ENCODE measurements at regions not wholly inside any gene's neighbourhood (a gene's known extent, or its start where the extent isn't known, plus 50 kb on each side); places are given as distances from the start of the nearest gene placed in this dataset.

DNA sequence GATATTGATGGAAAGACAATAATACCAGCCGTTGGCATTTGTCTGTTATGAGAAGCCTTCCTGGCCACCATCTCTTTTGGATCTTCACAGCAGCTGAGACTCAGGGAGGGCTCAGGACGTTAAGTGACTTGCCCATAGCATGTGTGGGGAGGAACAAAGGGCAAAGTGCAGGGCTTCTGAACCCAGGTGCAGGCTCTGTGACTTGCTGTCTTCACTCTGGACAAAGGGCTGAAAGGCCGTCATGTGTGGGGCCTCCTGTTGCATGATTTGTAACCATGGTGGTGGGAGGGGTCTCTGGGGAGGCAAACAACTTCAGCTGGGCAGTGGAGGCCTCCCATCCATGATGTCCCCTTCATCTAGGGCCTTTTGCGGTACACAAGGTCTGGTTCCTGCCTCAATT is 65.5 kb upstream of the SIX2 start:
- H3K4me3 ChIP-seq = no peak overlapping the region
- no peaks in the 10 kb centered on the region for H3K9me3 ChIP-seq (ENCODE audit: low read depth, low read length)
- no peak for DNase-seq (ENCODE audit: low read depth, low spot score)
- no peak overlapping the region for H3K9ac ChIP-seq (ENCODE audit: insufficient read length)
- no peak overlapping the region for H3K27ac ChIP-seq
- TF ChIP-seq FOXP2 (optimal IDR thresholded peaks at IDR 0.05; ENCODE audit: control extremely low read depth, extremely low read length, insufficient read depth) (no peak), EZH2 (IDR thresholded peaks at IDR 0.05) (no peak), POLR2AphosphoS5 (IDR thresholded peaks at IDR 0.05; ENCODE audit: borderline replicate concordance, low read depth, low read length) (no peak)
- no peaks in the 10 kb centered on the region for H3K36me3 ChIP-seq (ENCODE audit: insufficient read depth, low read length)

DNA sequence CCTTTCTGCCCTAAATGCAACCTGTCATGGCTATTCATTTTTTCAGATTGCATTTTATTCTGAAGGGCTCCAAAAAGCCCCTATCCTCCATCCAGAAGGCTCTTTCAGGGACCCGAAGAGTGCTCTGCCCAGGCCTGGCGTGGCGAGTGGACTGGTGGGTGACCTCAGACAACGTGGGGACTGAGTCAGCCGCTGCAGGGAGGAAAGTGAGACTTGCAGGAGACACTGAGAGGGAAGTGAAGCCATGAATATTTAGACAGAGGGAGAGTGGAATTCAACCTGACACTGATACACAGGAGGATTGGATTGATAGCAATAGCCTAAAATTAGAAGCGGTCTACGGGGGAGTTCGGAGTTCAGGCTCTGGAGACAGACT is 63.6 kb upstream of the SIX2 start:
- Histone ChIP-seq H3K9ac (ENCODE audit: insufficient read length) (no peak overlapping the region), H3K27ac (no peak overlapping the region), H3K4me3 (no peak overlapping the region), H3K9me3 (ENCODE audit: low read depth, low read length) (no peaks in the 10 kb centered on the region), H3K36me3 (ENCODE audit: insufficient read depth, low read length) (no peaks in the 10 kb centered on the region)
- no peak for DNase-seq (ENCODE audit: low read depth, low spot score)
- TF ChIP-seq EZH2 (IDR thresholded peaks at IDR 0.05) = no peak
- no peak for TF ChIP-seq FOXP2 (optimal IDR thresholded peaks at IDR 0.05; ENCODE audit: control extremely low read depth, extremely low read length, insufficient read depth)
- no peak for TF ChIP-seq POLR2AphosphoS5 (IDR thresholded peaks at IDR 0.05; ENCODE audit: borderline replicate concordance, low read depth, low read length)

DNA sequence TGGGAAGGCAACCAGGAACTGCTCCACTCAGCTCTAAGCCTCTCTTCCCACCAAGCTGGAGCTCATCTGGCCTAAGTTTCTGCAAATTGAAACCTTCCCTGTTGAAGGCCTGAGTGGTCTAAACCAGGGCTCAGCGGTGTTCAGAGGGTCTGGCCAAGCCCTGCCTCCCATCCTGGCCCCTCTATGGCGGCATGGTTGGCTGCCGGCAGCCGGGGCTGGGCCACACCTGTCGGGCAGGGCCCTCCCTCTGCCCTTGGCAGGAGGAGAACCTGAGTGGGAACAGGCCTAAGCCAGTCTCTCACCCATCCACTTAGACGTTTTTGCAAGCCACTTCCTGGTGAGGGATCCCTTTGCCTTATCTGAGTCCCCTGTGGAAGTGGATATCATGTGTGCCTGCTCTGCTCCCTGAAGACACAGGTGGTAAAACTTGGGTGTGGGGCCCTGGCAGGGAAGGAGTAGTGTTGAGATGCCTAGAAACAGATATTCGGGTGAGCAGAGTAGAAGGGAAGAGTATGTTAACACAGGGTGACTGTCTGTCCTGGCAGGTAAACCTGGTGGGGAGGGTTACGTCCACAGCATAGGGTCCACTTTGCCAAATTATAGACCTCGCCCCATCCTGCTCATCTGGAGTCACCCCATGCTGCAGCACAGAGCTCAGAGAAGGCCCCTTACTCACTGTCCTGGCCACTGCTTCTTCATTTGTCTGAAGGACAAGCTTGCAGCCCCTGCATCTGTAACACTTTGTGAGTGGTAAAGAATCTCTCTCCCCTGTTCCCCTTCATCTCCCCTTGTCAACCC is 63.0 kb upstream of the SIX2 start:
- no peak for DNase-seq (ENCODE audit: low read depth, low spot score)
- H3K9me3 ChIP-seq (ENCODE audit: low read depth, low read length) = no peaks in the 10 kb centered on the region
- H3K9ac ChIP-seq (ENCODE audit: insufficient read length) = no peak overlapping the region
- no peak for TF ChIP-seq EZH2 (IDR thresholded peaks at IDR 0.05)
- TF ChIP-seq FOXP2 (optimal IDR thresholded peaks at IDR 0.05; ENCODE audit: control extremely low read depth, extremely low read length, insufficient read depth) = no peak
- no peak for TF ChIP-seq POLR2AphosphoS5 (IDR thresholded peaks at IDR 0.05; ENCODE audit: borderline replicate concordance, low read depth, low read length)
- H3K4me3 ChIP-seq = no peak overlapping the region
- no peaks in the 10 kb centered on the region for H3K36me3 ChIP-seq (ENCODE audit: insufficient read depth, low read length)
- no peak overlapping the region for H3K27ac ChIP-seq

DNA sequence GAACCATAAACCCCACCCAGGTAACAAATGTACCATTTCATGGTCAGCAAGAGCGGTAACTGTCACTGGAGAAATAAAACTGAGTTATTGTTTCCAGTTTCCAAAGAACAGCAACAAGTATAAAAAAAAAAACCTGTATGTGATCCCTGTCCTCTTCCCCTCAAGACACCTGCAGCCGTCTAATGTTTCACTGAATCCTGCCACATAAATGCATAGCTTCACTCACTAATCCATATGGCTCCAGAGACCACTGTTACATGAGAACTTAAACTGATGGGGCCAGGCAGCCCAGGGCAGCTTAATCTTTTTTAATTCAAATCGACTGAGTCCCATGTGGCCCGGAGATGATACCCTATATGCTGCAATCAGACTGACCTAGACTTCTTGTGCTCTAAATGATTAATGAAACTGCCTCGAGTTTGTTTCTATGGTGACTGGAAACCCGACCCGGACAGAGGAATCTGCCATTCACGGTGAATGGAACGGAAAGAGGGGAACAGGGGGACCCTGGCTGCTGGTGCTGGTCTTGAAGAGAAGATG is 60.9 kb upstream of the SIX2 start:
- Histone ChIP-seq H3K27ac (no peak overlapping the region), H3K9me3 (ENCODE audit: low read depth, low read length) (no peaks in the 10 kb centered on the region), H3K36me3 (ENCODE audit: insufficient read depth, low read length) (no peaks in the 10 kb centered on the region), H3K9ac (ENCODE audit: insufficient read length) (no peak overlapping the region), H3K4me3 (no peak overlapping the region)
- TF ChIP-seq EZH2 (IDR thresholded peaks at IDR 0.05) = no peak
- no peak for TF ChIP-seq FOXP2 (optimal IDR thresholded peaks at IDR 0.05; ENCODE audit: control extremely low read depth, extremely low read length, insufficient read depth)
- TF ChIP-seq POLR2AphosphoS5 (IDR thresholded peaks at IDR 0.05; ENCODE audit: borderline replicate concordance, low read depth, low read length) = no peak
- DNase-seq (ENCODE audit: low read depth, low spot score) = no peak

DNA sequence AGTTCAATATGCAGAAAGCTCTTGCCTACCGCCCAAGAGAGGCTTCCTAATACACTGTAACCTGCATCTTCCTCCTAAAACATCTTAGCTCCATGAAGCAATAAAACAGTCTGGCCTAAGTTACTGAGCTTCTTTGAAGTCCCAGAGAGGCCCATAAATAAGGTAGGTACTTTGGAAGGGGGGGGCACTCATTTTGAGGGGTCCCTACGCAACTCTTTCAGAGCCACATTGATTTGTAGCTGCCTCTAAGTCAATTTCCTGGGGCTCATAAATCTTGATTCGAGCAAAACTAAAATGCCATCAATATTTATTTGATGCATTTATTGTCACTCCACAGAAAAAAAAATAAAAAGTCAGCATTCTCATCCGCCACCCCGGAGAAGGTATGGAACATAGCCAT is 60.4 kb upstream of the SIX2 start:
- H3K9me3 ChIP-seq (ENCODE audit: low read depth, low read length) = no peaks in the 10 kb centered on the region
- no peak for DNase-seq (ENCODE audit: low read depth, low spot score)
- no peaks in the 10 kb centered on the region for H3K36me3 ChIP-seq (ENCODE audit: insufficient read depth, low read length)
- H3K4me3 ChIP-seq = no peak overlapping the region
- no peak overlapping the region for H3K9ac ChIP-seq (ENCODE audit: insufficient read length)
- TF ChIP-seq POLR2AphosphoS5 (IDR thresholded peaks at IDR 0.05; ENCODE audit: borderline replicate concordance, low read depth, low read length) = no peak
- TF ChIP-seq FOXP2 (optimal IDR thresholded peaks at IDR 0.05; ENCODE audit: control extremely low read depth, extremely low read length, insufficient read depth) = no peak
- TF ChIP-seq EZH2 (IDR thresholded peaks at IDR 0.05) = no peak
- H3K27ac ChIP-seq = no peak overlapping the region

DNA sequence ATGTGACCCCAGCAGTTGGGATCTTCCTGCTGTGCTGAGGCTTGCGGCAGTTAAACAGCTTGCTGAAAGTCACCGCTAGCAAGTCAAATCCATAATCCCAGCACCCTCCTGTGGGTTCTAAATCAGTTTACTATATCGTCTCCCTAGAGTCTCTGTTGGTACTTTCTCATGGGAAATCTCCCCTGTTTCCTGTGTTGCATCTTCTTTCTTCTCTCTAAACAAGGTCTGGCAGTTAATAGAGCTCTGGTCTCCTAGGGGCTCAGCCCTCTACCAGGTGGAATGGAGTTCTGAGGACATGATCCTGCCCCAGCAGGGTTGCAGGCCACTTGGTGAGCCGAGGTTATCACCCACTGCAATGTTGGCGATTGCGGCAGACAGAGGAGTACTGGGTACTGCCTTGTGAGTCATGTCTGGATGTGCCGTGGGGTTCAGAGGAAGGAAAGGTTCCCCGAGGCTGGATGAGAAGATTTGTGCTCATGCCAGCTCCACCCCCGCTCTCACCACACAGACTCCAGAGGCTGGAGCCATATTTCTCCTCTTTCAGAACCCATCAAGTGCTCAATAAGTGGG is 59.4 kb upstream of the SIX2 start:
- H3K9me3 ChIP-seq (ENCODE audit: low read depth, low read length) = no peaks in the 10 kb centered on the region
- no peak for TF ChIP-seq POLR2AphosphoS5 (IDR thresholded peaks at IDR 0.05; ENCODE audit: borderline replicate concordance, low read depth, low read length)
- no peak for TF ChIP-seq FOXP2 (optimal IDR thresholded peaks at IDR 0.05; ENCODE audit: control extremely low read depth, extremely low read length, insufficient read depth)
- no peak for TF ChIP-seq EZH2 (IDR thresholded peaks at IDR 0.05)
- DNase-seq (ENCODE audit: low read depth, low spot score) = no peak
- H3K9ac ChIP-seq (ENCODE audit: insufficient read length) = no peak overlapping the region
- H3K27ac ChIP-seq = no peak overlapping the region
- H3K36me3 ChIP-seq (ENCODE audit: insufficient read depth, low read length) = no peaks in the 10 kb centered on the region
- H3K4me3 ChIP-seq = no peak overlapping the region

DNA sequence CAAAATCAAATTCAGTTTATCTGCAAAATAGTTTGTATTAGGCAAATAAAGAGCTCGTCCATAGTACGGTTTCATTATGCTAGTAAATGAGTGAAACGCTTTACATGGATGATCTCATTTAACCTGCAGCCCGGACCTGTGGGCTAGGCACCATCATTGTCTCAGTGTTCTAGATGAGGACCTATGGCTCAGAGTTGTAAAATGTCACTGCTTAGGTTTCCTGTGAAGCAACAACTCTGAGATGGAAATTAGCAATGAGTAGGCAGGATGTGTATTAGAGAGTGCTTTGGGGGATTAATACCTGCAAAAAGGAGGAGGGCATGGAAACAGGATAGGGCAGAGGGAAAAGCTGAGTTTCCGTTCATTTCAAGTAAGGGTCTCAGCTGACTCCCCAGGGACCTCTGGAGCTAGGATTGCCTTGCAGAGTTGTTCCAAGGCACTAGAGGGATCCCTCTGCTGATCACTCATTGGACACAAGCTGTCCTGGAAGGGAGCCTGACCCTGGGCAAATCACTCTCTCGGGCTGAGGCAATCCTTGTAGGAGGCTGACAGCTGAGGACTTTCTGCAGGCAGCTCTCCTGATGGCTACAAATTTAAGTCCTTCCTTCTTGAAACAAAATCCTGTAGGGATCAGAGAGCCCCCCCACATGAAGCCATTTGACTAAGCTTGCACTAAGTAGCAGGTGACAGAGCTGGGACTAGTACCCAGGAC is 58.8 kb upstream of the SIX2 start:
- H3K9ac ChIP-seq (ENCODE audit: insufficient read length) = no peak overlapping the region
- TF ChIP-seq EZH2 (IDR thresholded peaks at IDR 0.05) (no peak), FOXP2 (optimal IDR thresholded peaks at IDR 0.05; ENCODE audit: control extremely low read depth, extremely low read length, insufficient read depth) (no peak), POLR2AphosphoS5 (IDR thresholded peaks at IDR 0.05; ENCODE audit: borderline replicate concordance, low read depth, low read length) (no peak)
- H3K4me3 ChIP-seq = no peak overlapping the region
- H3K36me3 ChIP-seq (ENCODE audit: insufficient read depth, low read length) = no peaks in the 10 kb centered on the region
- no peaks in the 10 kb centered on the region for H3K9me3 ChIP-seq (ENCODE audit: low read depth, low read length)
- H3K27ac ChIP-seq = no peak overlapping the region
- no peak for DNase-seq (ENCODE audit: low read depth, low spot score)
